Esophagus squamous epithelium (tissue), 5 donors: ENCODE measurements at regions not wholly inside any gene's neighbourhood (a gene's known extent, or its start where the extent isn't known, plus 50 kb on each side); places are given as distances from the start of the nearest gene placed in this dataset.

Experiments used
- DNase-seq: peaks from one replicate; lab custom pipeline; 2025; lab: John Stamatoyannopoulos, UW
- H3K27ac ChIP-seq, 4 donors: fragments of 200-600 bp; sonication (generic); one replicate each; pipeline ENCODE4 v1.5.1; 2016 to 2019; ENCODE audit warnings: mild to moderate bottlenecking in 1 of 4
- H3K27me3 ChIP-seq, 4 donors: fragments of 200-600 bp; sonication (generic); 1 replicate in 3 of 4; 2 replicates in 1 of 4; pipeline versions ENCODE4 v1.5.1 to v1.6.0; 2017 to 2021; ENCODE audit warnings: antibody characterized with exemption in 1 of 4
- H3K36me3 ChIP-seq, 3 donors: fragments of 200-600 bp; sonication (generic); one replicate each; pipeline ENCODE4 v1.5.1; 2016 to 2019
- H3K4me1 ChIP-seq, 3 donors: fragments of 200-600 bp; sonication (generic); one replicate each; pipeline ENCODE4 v1.5.1; 2017 to 2019
- H3K4me3 ChIP-seq, 4 donors: fragments of 200-600 bp; sonication (generic); 1 replicate in 3 of 4; 2 replicates in 1 of 4; pipeline ENCODE4 v1.5.1; 2016 to 2019; ENCODE audit warnings: mild to moderate bottlenecking in 2 of 4, moderate library complexity in 1 of 4
- H3K9me3 ChIP-seq, 3 donors: fragments of 200-600 bp; sonication (generic); one replicate each; pipeline ENCODE4 v1.5.1; 2016 to 2019
- CTCF ChIP-seq, 6 experiments: fragments of 450-650 bp in 4 of 6; fragments of 200-600 bp in 2 of 6; sonication (generic) in 2 of 6; IDR thresholded peaks; one replicate each; pipeline ENCODE4 v1.5.1; 2016 to 2019; ENCODE audit warnings: antibody characterized with exemption in 6 of 6, mild to moderate bottlenecking in 4 of 6, moderate library complexity in 4 of 6
- POLR2A ChIP-seq, 4 donors: fragments of 450-650 bp; IDR thresholded peaks; one replicate each; pipeline ENCODE4 v1.6.1; 2017; ENCODE audit warnings: antibody characterized with exemption in 4 of 4, mild to moderate bottlenecking in 4 of 4, moderate library complexity in 3 of 4
- WGBS, 2 donors: methylation state at CpG; one replicate each; pipeline ENCODE4 v1.1.5; 2018; 5-methylcytosine and 5-hydroxymethylcytosine counted together
- intact Hi-C: fragments of 100-400 bp; cut with DNase I; formaldehyde crosslinking; loops from one replicate; pipeline ENCODE4 v1.15.0; 2022
- donor health status: DM: yes; HTN: yes; CAD: no.

GRCh38 chr16:89040861-89041570 is 52.6 kb upstream of the ACSF3 start:
- H3K27me3 ChIP-seq: peaks cover 0 to 98% (median 0%) of the 10 kb centered on the region in 4 donors

GRCh38 chr16:89041571-89042481 is 51.8 kb upstream of the ACSF3 start:
- TF ChIP-seq POLR2A (IDR thresholded peaks at IDR 0.05) (no peak), CTCF (IDR thresholded peaks at IDR 0.05) (no peak)
- Histone ChIP-seq H3K4me1 (no peaks in the 10 kb centered on the region), H3K36me3 (no peaks in the 10 kb centered on the region), H3K4me3 (no peak overlapping the region), H3K9me3 (no peaks in the 10 kb centered on the region), H3K27ac (no peak overlapping the region), H3K27me3 (peaks cover 0 to 98% (median 0%) of the 10 kb centered on the region in 4 donors)
- 82 to 84% methylated on average over 20 to 35 of the region's 42 CpGs for WGBS, 2 donors
- intact Hi-C loops: no loop called here
- DNase-seq: no peak

More at GRCh38 chr16:89040861-89041570, 52.6 kb upstream of the ACSF3 start:
- Histone ChIP-seq H3K9me3 (no peaks in the 10 kb centered on the region), H3K4me3 (no peak overlapping the region), H3K36me3 (no peaks in the 10 kb centered on the region), H3K4me1 (no peaks in the 10 kb centered on the region), H3K27ac (no peak overlapping the region)
- DNase-seq: no peak
- intact Hi-C loops: no loop called here
- WGBS, 2 donors: 42 to 72% methylated on average over 5 to 6 of the region's 25 CpGs
- TF ChIP-seq CTCF (IDR thresholded peaks at IDR 0.05): no peak
- TF ChIP-seq POLR2A (IDR thresholded peaks at IDR 0.05): no peak

GRCh38 chr16:89042711-89043551 is 50.7 kb upstream of the ACSF3 start:
- H3K27me3 ChIP-seq: peaks cover 0 to 98% (median 0%) of the 10 kb centered on the region in 4 donors
- DNase-seq: no peak
- H3K9me3 ChIP-seq: no peaks in the 10 kb centered on the region
- WGBS, 2 donors: 79 to 86% methylated on average over 10 to 13 of the region's 32 CpGs
- no peaks in the 10 kb centered on the region for H3K36me3 ChIP-seq
- intact Hi-C loops: no loop called here
- no peak overlapping the region for H3K4me3 ChIP-seq
- no peaks in the 10 kb centered on the region for H3K4me1 ChIP-seq
- TF ChIP-seq CTCF (IDR thresholded peaks at IDR 0.05) (no peak), POLR2A (IDR thresholded peaks at IDR 0.05) (no peak)
- no peak overlapping the region for H3K27ac ChIP-seq

GRCh38 chr16:89043636-89044417 is 49.8 kb upstream of the ACSF3 start:
- 61 to 67% methylated on average over 8 to 11 of the region's 17 CpGs for WGBS, 2 donors

More at GRCh38 chr16:89043636-89044417, 49.8 kb upstream of the ACSF3 start:
- no peak for DNase-seq
- Histone ChIP-seq H3K27me3 (peaks cover 0 to 98% (median 0%) of the 10 kb centered on the region in 4 donors), H3K9me3 (no peaks in the 10 kb centered on the region), H3K4me1 (peaks cover 0 to 4% (median 0%) of the 10 kb centered on the region in 3 donors), H3K4me3 (no peak overlapping the region), H3K36me3 (no peaks in the 10 kb centered on the region), H3K27ac (no peak overlapping the region)
- TF ChIP-seq POLR2A (IDR thresholded peaks at IDR 0.05) (no peak), CTCF (IDR thresholded peaks at IDR 0.05) (no peak)
- intact Hi-C loops: no loop called here
